Stomach smooth muscle (tissue), 2 donors: ENCODE measurements at regions not wholly inside any gene's neighbourhood (a gene's known extent, or its start where the extent isn't known, plus 50 kb on each side); places are given as distances from the start of the nearest gene placed in this dataset.

ENCODE experiments used
- H3K27ac ChIP-seq: one replicate; pipeline ENCODE4 v1.7.0; 2013; ENCODE audit warnings: mild to moderate bottlenecking, low read length, inconsistent platforms
- H3K27me3 ChIP-seq, 2 donors: one replicate each; pipeline ENCODE4 v1.7.0; 2013; ENCODE audit warnings: low read length in 2 of 2; ENCODE audit not compliant: insufficient read depth in 2 of 2, control insufficient read depth in 1 of 2
- H3K36me3 ChIP-seq, 2 donors: one replicate each; pipeline ENCODE4 v1.7.0; 2013; ENCODE audit warnings: low read length in 2 of 2; ENCODE audit not compliant: control insufficient read depth in 2 of 2, insufficient read depth in 2 of 2
- H3K4me1 ChIP-seq: one replicate; pipeline ENCODE4 v1.7.0; 2013; ENCODE audit warnings: low read length; ENCODE audit not compliant: control insufficient read depth, insufficient read depth
- H3K4me3 ChIP-seq, 2 donors: one replicate each; pipeline ENCODE4 v1.7.0; 2013; ENCODE audit warnings: low read length in 2 of 2
- H3K9ac ChIP-seq, 2 donors: one replicate each; pipeline ENCODE4 v1.7.0; 2013; ENCODE audit warnings: low read length in 2 of 2, mild to moderate bottlenecking in 1 of 2
- H3K9me3 ChIP-seq, 2 donors: one replicate each; pipeline ENCODE4 v1.7.0; 2013; ENCODE audit warnings: low read length in 2 of 2; ENCODE audit not compliant: control insufficient read depth in 2 of 2
- donor health status: healthy.
- donor health status: Pancreatic carcinoma.

GRCh38 chr20:55882910-55883309, 122.4 kb downstream of the CBLN4 start:
- no peaks in the 10 kb centered on the region for H3K27me3 ChIP-seq
- no peaks in the 10 kb centered on the region for H3K4me1 ChIP-seq
- no peak overlapping the region for H3K27ac ChIP-seq
- H3K36me3 ChIP-seq: no peaks in the 10 kb centered on the region
- H3K9me3 ChIP-seq: no peaks in the 10 kb centered on the region
- no peak overlapping the region for H3K9ac ChIP-seq
- H3K4me3 ChIP-seq: no peak overlapping the region

GRCh38 chr20:55882286-55882685, 123.0 kb downstream of the CBLN4 start:
- no peaks in the 10 kb centered on the region for H3K27me3 ChIP-seq
- no peak overlapping the region for H3K27ac ChIP-seq
- no peak overlapping the region for H3K9ac ChIP-seq
- no peaks in the 10 kb centered on the region for H3K36me3 ChIP-seq
- no peaks in the 10 kb centered on the region for H3K4me1 ChIP-seq
- no peaks in the 10 kb centered on the region for H3K9me3 ChIP-seq
- H3K4me3 ChIP-seq: no peak overlapping the region

GRCh38 chr20:55881204-55881603, 124.1 kb downstream of the CBLN4 start:
- no peak overlapping the region for H3K27ac ChIP-seq
- no peaks in the 10 kb centered on the region for H3K36me3 ChIP-seq
- no peaks in the 10 kb centered on the region for H3K27me3 ChIP-seq

GRCh38 chr20:55880361-55880760, 125.0 kb downstream of the CBLN4 start:
- Histone ChIP-seq H3K27ac (no peak overlapping the region), H3K9me3 (no peaks in the 10 kb centered on the region)

More at GRCh38 chr20:55881204-55881603, 124.1 kb downstream of the CBLN4 start:
- Histone ChIP-seq H3K4me3 (no peak overlapping the region), H3K9ac (no peak overlapping the region), H3K4me1 (no peaks in the 10 kb centered on the region), H3K9me3 (no peaks in the 10 kb centered on the region)

DNA sequence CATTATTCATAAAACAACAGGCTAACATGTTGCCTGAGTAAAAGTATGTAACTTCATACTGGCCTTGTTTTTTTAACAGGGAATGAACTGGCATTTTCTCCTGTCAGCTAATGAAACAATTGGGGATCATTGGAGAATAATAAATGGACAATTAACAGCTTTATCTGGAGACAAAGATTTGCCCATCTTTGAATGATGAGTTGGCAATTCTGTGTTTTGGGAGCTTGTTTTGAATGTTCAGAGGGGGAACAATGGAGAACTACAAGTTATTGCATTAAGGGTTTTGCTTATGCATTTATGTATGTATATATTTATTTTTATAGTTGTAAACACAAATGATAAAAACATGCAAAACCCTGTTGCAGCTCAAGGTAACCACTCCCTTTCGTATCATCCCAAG, 150.3 kb downstream of the CBLN4 start:
- Histone ChIP-seq H3K4me1 (no peaks in the 10 kb centered on the region), H3K4me3 (no peak overlapping the region), H3K9me3 (no peaks in the 10 kb centered on the region), H3K36me3 (no peaks in the 10 kb centered on the region), H3K9ac (no peak overlapping the region), H3K27ac (no peak overlapping the region), H3K27me3 (no peaks in the 10 kb centered on the region)

More at GRCh38 chr20:55880361-55880760, 125.0 kb downstream of the CBLN4 start:
- Histone ChIP-seq H3K4me1 (no peaks in the 10 kb centered on the region), H3K27me3 (no peaks in the 10 kb centered on the region), H3K36me3 (no peaks in the 10 kb centered on the region), H3K9ac (no peak overlapping the region), H3K4me3 (no peak overlapping the region)

- no peak overlapping the region for H3K9ac ChIP-seq
- H3K9me3 ChIP-seq: no peaks in the 10 kb centered on the region
- H3K27ac ChIP-seq: no peak overlapping the region
- H3K36me3 ChIP-seq: no peaks in the 10 kb centered on the region
- H3K27me3 ChIP-seq: no peaks in the 10 kb centered on the region
- H3K4me1 ChIP-seq: no peaks in the 10 kb centered on the region
- no peak overlapping the region for H3K4me3 ChIP-seq
These were observed 175.0 kb downstream of the CBLN4 start for GRCh38 chr20:55830121-55830827.

GRCh38 chr20:55805138-55805537, 200.2 kb downstream of the CBLN4 start:
- H3K27me3 ChIP-seq: no peaks in the 10 kb centered on the region
- no peak overlapping the region for H3K4me3 ChIP-seq
- H3K9me3 ChIP-seq: peaks cover 0 to 3% of the 10 kb centered on the region in 2 donors
- no peaks in the 10 kb centered on the region for H3K36me3 ChIP-seq
- no peaks in the 10 kb centered on the region for H3K4me1 ChIP-seq
- H3K9ac ChIP-seq: no peak overlapping the region
- H3K27ac ChIP-seq: no peak overlapping the region

GRCh38 chr20:55800552-55801245, 204.6 kb downstream of the CBLN4 start:
- H3K9ac ChIP-seq: no peak overlapping the region
- no peaks in the 10 kb centered on the region for H3K27me3 ChIP-seq
- H3K36me3 ChIP-seq: no peaks in the 10 kb centered on the region
- no peak overlapping the region for H3K4me3 ChIP-seq
- H3K27ac ChIP-seq: no peak overlapping the region
- peaks cover 0 to 3% of the 10 kb centered on the region in 2 donors for H3K9me3 ChIP-seq
- no peaks in the 10 kb centered on the region for H3K4me1 ChIP-seq

- Histone ChIP-seq H3K9me3 (no peaks in the 10 kb centered on the region), H3K27me3 (no peaks in the 10 kb centered on the region), H3K9ac (no peak overlapping the region), H3K27ac (no peak overlapping the region), H3K4me3 (no peak overlapping the region), H3K4me1 (no peaks in the 10 kb centered on the region), H3K36me3 (no peaks in the 10 kb centered on the region)
These were observed 211.3 kb downstream of the CBLN4 start for GRCh38 chr20:55793986-55794385.

GRCh38 chr20:55792049-55792448, 213.3 kb downstream of the CBLN4 start:
- H3K4me3 ChIP-seq: no peak overlapping the region
- no peak overlapping the region for H3K9ac ChIP-seq
- H3K9me3 ChIP-seq: no peaks in the 10 kb centered on the region
- no peaks in the 10 kb centered on the region for H3K27me3 ChIP-seq
- no peaks in the 10 kb centered on the region for H3K4me1 ChIP-seq
- H3K27ac ChIP-seq: no peak overlapping the region
- no peaks in the 10 kb centered on the region for H3K36me3 ChIP-seq

- Histone ChIP-seq H3K4me3 (no peak overlapping the region), H3K27ac (no peak overlapping the region), H3K9me3 (no peaks in the 10 kb centered on the region), H3K4me1 (no peaks in the 10 kb centered on the region), H3K36me3 (no peaks in the 10 kb centered on the region), H3K9ac (no peak overlapping the region), H3K27me3 (no peaks in the 10 kb centered on the region)
These were observed 215.1 kb downstream of the CBLN4 start for GRCh38 chr20:55790178-55790577.
